GM12874 (cell line): ENCODE measurements at regions not wholly inside any gene's neighbourhood (a gene's known extent, or its start where the extent isn't known, plus 50 kb on each side); places are given as distances from the start of the nearest gene placed in this dataset.

Source experiments
- TF ChIP-seq, protein P1 (sequence below): IDR thresholded peaks from 2 replicates; pipeline ENCODE4 v1.5.1; 2011; ENCODE audit warnings: low read depth, mild to moderate bottlenecking, control low read depth, low read length, moderate library complexity; ENCODE audit not compliant: insufficient read depth

DNA sequence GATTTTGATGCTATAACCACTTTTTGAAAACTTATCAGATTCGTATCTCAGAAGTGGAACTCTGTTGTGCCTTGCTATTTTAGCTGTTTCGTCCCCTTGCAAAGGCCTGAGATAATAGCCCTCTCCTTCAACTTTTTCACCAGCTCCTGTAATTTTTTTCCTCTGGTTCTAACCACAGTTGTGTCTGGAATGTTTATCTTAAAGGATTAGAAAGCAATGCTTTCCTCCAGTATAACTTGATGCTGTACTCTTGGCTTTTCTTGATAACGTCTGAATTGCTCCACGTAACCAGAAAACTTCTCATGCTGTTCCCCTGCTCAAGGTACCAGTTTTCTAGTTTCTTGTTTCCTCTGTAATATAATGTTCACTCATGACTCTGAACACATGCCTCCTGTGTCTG lies 209.4 kb downstream of the DTWD2 start:
- TF ChIP-seq, protein P1, sequence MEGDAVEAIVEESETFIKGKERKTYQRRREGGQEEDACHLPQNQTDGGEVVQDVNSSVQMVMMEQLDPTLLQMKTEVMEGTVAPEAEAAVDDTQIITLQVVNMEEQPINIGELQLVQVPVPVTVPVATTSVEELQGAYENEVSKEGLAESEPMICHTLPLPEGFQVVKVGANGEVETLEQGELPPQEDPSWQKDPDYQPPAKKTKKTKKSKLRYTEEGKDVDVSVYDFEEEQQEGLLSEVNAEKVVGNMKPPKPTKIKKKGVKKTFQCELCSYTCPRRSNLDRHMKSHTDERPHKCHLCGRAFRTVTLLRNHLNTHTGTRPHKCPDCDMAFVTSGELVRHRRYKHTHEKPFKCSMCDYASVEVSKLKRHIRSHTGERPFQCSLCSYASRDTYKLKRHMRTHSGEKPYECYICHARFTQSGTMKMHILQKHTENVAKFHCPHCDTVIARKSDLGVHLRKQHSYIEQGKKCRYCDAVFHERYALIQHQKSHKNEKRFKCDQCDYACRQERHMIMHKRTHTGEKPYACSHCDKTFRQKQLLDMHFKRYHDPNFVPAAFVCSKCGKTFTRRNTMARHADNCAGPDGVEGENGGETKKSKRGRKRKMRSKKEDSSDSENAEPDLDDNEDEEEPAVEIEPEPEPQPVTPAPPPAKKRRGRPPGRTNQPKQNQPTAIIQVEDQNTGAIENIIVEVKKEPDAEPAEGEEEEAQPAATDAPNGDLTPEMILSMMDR: no peak

DNA sequence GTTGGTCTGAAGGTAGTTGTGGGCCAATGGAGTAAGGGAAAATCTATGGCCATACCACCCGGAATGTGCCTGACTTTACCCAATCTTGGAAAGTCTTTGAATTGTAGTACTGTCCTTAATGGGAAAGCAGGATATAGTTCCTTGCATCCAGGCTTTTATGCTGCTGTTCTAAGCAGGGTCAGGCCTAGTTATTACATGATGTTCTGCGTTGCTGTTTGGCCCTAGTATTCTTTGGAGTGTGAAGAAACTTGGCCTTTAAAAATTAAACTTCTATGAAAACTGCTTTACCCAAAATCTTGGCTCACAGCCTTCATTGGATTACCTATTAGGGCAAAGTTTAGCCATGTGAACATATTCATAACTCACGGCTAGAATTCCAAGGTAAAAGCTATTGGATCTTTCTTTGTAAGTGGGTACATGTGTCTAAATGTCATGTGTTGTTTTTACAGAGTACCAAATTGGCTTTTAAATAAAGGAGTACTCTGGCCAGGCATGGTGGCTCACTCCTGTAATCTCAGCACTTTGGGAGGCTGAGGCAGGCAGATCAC lies 211.1 kb downstream of the DTWD2 start:
- TF ChIP-seq, protein P1: no peak

DNA sequence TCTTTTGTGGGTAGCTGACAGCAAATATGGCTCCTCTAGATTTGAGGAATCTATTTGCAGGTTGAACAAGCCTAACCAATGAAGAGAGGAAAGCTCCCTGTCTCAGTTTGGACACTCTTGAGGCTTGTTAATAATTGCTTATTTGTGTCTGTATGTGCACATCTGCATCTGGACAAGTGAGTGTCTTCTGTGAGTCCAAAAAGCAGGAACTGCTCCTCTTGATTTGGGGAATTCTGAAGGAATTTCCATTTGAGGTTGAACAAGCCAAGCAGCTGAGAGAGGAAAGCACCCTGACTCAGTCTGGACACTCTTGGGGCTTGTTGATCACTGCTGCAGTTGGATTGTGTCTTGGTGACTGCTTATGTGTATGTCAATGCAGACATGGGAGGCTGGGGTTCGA lies 211.6 kb downstream of the DTWD2 start:
- TF ChIP-seq, protein P1: no peak

DNA sequence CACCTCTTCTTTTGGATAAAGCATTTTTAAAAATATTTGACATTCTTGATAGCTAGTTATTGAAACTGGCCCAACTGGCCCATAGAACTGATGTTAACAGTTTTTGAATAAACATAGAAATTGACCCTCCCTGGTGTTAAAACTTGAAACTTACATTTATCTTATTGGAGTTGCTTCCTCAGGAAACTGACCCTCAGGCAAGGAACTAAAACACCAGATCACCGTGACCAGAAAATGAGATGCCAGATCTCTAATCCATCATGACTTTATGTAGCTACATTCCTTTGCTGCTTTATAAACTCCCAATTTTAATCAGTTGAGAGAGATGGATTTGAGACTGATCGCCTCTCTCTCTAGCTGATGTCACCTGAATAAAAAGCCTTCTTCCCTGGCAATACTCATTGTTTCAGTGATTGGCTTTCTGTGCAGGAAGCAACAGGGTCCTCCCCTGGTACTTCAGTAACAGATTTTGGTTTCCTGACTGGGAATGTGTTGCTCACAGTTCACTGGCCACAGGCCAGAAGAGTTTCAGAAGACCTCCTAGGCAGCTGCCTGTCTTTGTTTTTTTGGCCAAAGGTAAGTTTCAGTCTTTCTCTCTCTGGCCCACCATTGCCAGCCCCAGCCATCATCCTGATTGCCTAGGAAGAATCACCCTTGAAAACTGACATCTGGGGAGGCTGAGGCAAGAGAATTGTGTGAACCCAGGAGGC lies 212.4 kb downstream of the DTWD2 start:
- TF ChIP-seq, protein P1: no peak

DNA sequence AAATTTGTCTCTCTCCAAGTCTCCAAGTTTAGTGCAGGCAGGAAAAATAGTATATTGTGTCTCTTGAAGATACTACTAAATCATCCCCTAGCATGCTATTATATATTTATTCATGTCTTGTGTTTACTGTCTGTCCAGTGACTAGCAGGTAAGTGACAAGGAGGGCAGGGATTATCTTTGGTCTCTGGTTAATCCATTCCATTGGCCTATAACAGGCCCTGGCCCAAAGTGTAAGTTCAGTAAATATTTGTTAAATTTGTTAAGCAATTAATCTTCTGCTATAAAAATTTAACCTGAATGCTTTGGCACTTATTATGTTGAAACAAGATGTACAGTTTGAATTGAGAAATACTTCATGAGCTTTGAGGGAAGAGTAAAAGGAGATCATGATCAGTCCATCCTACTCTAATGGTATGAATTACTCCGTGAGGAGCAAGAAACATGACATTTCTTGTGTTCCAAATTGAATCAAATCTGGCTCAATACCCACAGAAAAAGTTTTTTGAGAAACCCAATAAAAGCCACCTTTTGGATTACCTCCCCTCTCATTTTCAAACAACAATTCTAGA lies 219.7 kb downstream of the DTWD2 start:
- TF ChIP-seq, protein P1: no peak

DNA sequence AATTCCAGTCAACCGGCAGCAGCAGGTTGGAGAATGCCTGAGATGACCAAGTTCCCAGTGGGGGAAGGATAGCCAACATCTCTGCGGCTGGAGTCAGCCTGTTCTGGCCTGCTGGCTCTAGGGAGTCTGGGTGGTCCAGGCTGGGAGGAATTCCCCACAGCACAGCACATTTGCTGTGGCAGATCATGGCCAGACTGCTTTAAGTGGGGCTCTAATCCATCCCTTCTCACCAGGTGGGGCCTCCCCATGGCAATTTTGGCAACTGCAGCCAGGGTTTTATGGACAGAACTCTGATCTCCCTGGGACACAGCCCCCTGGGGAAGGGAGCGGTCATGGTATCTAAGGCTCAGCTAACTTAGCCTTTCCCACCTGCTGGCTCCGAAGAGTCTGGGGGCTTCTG lies 226.1 kb downstream of the DTWD2 start:
- TF ChIP-seq, protein P1: no peak

DNA sequence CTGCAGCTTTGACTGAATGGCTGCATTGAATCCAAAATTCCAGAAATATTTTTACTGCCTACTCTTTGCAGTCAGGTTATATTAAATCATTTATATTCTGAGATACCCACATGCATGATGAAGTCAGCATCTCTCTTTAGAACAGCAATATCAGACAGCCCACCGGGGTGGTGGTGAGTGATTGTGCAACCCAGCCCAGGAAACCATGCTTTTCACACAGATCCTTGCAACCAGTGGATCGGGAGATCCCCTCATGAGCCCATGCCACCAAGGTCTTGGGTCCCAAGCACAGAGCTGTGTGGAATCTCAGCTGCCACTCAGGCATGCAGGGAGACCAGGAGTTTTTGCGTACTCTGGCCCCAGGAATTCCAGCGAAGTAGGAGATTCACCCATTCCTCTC lies 226.5 kb downstream of the DTWD2 start:
- TF ChIP-seq, protein P1: no peak
